ENCODE measurements at regions not wholly inside any gene's neighbourhood (a gene's known extent, or its start where the extent isn't known, plus 50 kb on each side); places are given as distances from the start of the nearest gene placed in this dataset.

DNA sequence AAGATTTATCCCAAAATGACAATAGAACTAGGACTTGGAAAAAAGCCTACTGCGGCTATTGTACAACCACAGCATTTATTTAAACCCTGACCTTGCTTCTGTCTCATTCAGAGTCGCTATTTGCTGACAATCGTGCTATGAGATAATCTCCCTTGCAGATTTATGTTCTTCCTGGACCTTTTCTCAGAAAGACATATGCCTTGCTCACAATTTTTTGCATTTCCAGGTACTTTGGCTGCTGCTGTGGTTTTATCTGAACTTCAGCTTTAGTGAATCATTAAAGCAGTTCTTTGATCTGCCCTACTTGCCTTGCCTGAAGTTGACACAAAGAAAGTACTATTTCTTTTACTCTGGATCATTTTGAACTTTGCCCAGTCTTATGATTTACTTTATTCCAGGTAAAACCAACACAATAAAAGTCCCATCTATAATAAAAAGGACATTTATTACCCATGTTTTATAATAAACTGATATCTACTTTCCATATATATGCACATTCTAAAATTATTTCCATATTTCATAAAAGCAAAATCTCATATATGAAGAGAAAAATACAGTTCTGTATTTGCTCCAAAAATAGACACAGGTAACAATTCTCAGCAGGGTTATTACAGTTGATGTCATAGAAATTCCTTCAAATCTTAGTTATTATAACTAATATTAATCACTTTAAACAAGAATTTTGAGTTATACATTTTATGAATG lies 63.4 kb upstream of the CARD18 start:
- TF ChIP-seq, protein P1, sequence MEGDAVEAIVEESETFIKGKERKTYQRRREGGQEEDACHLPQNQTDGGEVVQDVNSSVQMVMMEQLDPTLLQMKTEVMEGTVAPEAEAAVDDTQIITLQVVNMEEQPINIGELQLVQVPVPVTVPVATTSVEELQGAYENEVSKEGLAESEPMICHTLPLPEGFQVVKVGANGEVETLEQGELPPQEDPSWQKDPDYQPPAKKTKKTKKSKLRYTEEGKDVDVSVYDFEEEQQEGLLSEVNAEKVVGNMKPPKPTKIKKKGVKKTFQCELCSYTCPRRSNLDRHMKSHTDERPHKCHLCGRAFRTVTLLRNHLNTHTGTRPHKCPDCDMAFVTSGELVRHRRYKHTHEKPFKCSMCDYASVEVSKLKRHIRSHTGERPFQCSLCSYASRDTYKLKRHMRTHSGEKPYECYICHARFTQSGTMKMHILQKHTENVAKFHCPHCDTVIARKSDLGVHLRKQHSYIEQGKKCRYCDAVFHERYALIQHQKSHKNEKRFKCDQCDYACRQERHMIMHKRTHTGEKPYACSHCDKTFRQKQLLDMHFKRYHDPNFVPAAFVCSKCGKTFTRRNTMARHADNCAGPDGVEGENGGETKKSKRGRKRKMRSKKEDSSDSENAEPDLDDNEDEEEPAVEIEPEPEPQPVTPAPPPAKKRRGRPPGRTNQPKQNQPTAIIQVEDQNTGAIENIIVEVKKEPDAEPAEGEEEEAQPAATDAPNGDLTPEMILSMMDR (IDR thresholded peaks at IDR 0.05): no peak
- TF ChIP-seq POLR2AphosphoS5 (IDR thresholded peaks at IDR 0.05): no peak
